Motor neuron (in vitro differentiated cells): ENCODE measurements at regions not wholly inside any gene's neighbourhood (a gene's known extent, or its start where the extent isn't known, plus 50 kb on each side); places are given as distances from the start of the nearest gene placed in this dataset.
"Not testable (repeated sequence)": the region's sequence is repeated elsewhere in the genome, so short reads cannot be mapped to it uniquely, and the experiment has no call there.

Source experiments
- ATAC-seq, 8 experiments: fragments of 200-7000 bp; cut with Tn5 transposase; replicated peaks in 6 of 8; 2 replicates each; pipeline ENCODE4 v1.8.0; 2021; ENCODE audit warnings: mild to moderate bottlenecking in 8 of 8, moderate library complexity in 8 of 8
- H3K27ac ChIP-seq, 2 donors: fragments of 250-450 bp; sonication (Bioruptor Pico); 2 replicates each; pipeline ENCODE4 v1.9.0; 2021; ENCODE audit warnings: antibody characterized with exemption in 2 of 2, mild to moderate bottlenecking in 2 of 2, moderate library complexity in 1 of 2
- H3K4me1 ChIP-seq, 2 donors: fragments of 250-450 bp; sonication (Bioruptor Pico); replicated peaks in 1 of 2; 2 replicates each; pipeline ENCODE4 v1.6.1; 2021; ENCODE audit warnings: antibody characterized with exemption in 2 of 2, mild to moderate bottlenecking in 2 of 2, moderate library complexity in 1 of 2
- H3K4me3 ChIP-seq, 5 donors: fragments of 250-450 bp; sonication (Bioruptor Pico); 2 replicates each; pipeline ENCODE4 v1.9.0; 2021; ENCODE audit warnings: antibody characterized with exemption in 5 of 5, mild to moderate bottlenecking in 5 of 5, moderate library complexity in 4 of 5
- WGBS, 10 experiments: fragments of 450-650 bp; shearing (Covaris generic); methylation state at CpG; one replicate each; pipeline ENCODE4 v1.0.0; 2022; 5-methylcytosine and 5-hydroxymethylcytosine counted together
- in situ Hi-C, 9 experiments: fragments of 400-800 bp; cut with MboI; loops; one replicate each; pipeline ENCODE4 v1.15.0; 2021; ENCODE audit warnings: low sequenced_read_pairs in 9 of 9, low pct_unique_long_range_greater_than_20kb in 2 of 9; ENCODE audit not compliant: unreplicated experiment in 9 of 9

DNA sequence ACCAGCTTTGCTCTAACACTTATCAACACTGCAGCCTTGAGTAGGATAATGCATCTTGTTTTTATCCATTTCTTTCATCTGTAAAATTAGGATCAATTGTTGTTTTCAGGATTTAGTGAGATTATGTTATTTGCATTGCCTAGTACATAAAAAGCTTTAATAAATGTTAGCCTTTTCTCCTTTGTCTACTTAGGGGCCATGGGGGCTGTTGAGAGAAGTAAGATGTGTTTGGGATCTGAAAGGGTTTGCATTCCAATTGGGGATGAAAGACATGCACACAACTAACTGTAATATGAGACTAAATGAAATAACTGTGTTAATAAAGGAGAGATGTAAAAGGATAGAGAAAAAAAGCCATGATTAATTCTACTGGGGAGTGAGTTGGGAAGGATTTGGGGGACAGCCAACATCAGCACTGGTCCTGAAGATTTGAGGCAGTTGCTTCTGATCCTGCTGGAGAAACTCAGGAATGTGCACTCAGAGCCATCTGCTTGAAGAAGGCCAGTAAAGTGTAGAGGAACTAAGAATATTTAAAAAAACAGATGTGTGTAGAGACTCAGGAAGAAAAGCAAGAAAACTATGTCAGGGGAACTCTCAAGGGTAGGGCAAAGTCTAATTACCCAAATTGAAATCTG is 236.3 kb downstream of the OLFM4 start:
- Histone ChIP-seq H3K27ac (no peak overlapping the region), H3K4me1 (no peaks in the 10 kb centered on the region)
- in situ Hi-C loops, result loop anchor here in 1 of 9 experiments (25.0 kb wide), 1 partner anchor 497 kb away; no protein-coding TSS in a partner anchor

DNA sequence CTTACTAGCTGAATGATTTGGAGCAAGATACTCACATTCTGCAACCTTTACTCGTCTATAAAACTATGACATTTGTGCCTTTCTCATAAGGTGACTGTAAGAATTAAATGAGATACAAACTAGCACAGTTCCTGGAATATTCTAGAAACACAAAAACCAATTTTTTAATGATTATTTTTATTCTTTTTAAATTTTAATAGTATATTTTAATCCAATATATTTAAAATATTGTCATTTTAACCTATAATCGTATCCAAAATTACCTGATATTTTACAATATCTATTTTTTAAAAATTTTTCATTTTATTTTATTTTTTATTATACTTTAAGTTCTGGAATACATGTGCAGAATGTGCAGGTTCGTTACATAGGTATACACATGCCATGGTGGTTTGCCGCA is 238.1 kb downstream of the OLFM4 start:
- Histone ChIP-seq H3K27ac (no peak overlapping the region), H3K4me1 (no peaks in the 10 kb centered on the region), H3K4me3 (no peak overlapping the region)
- WGBS, 10 experiments, result 8 to 100% (median 60%) methylated on average over 1 to 4 of the region's 4 CpGs
- ATAC-seq, result no peak
- in situ Hi-C loops, result loop anchor here in 1 of 9 experiments (25.0 kb wide), 1 partner anchor 496 kb away; no protein-coding TSS in a partner anchor

More for the DNA sequence above, 236.3 kb downstream of the OLFM4 start:
- no peak overlapping the region for H3K4me3 ChIP-seq
- no peak for ATAC-seq

DNA sequence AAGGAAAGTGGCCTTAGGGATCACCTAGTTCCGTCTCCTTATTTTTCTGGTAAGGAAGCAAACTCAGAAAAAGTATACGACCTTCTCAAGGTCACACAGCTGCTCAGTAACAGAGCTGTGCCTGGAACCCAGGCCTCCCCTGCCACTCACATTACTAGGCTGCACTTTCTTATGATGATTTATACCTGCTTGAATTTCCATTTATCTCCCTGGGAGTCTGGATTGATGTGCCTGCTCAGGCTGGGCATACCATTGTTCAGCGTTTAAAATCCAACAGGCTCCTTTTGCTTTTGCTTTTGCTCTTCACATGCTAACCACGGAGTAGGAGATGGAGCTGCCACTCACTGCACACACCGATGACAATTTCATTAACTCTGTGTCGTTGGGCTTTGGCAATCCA is 241.0 kb downstream of the OLFM4 start:
- ATAC-seq, result peak in 5 of 8 experiments; percentile 9 to 82 (median 35)
- no peak overlapping the region for H3K4me3 ChIP-seq
- in situ Hi-C loops, result loop anchor here in 1 of 9 experiments (25.0 kb wide), 1 partner anchor 493 kb away; no protein-coding TSS in a partner anchor
- H3K4me1 ChIP-seq, result no peaks in the 10 kb centered on the region
- 0 to 56% (median 21%) methylated on average over 4 to 6 of the region's 6 CpGs; no CpG with 5 or more reads in 4 of the 10 experiments for WGBS, 10 experiments
- H3K27ac ChIP-seq, result no peak overlapping the region

DNA sequence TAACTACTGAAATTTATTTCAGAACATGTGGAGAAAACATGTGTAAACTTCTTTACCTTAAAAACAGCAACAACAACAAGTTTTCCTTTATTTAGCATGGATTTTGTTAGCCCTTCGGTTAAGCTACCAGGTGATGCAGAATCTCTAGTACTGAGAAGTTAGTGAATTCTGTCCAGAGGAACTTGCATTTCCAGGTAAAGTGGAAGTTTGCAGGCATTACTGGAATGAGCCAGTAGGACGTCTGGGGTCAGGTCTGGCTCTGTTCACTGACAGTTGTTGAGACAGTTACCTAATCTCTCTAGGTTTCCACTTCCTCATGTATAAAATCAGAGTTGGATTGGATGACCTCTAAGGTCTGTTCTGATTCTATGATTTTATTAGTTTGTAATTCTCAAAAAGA is 244.3 kb downstream of the OLFM4 start:
- H3K4me3 ChIP-seq, result no peak overlapping the region
- H3K27ac ChIP-seq, result no peak overlapping the region
- no peak for ATAC-seq
- WGBS, 10 experiments, result 0 to 94% (median 82%) methylated on average over 1 to 2 of the region's 2 CpGs; no CpG with 5 or more reads in 4 of the 10 experiments
- in situ Hi-C loops, result loop anchor here in 1 of 9 experiments (25.0 kb wide), 1 partner anchor 489 kb away; no protein-coding TSS in a partner anchor
- H3K4me1 ChIP-seq, result no peaks in the 10 kb centered on the region

DNA sequence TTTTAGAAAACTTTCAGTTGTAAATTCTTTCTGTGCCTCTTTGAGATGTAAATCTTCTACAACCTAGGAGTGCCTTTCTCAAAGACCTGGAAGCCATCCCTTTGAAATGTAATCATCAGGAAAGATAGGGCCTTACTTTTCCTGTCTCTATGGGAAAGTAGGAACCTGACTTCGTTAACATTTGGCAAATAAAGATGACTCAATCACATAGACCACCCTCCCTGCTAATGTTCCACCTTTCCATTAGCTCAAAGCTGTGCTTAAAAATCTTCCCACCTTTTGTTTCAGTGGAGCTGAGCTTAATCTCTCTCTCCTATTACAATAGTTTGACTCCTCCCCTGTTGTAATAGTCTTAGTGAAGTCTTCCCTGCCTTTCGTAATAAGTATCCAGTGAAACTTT is 247.7 kb downstream of the OLFM4 start:
- Histone ChIP-seq H3K4me3 (no peak overlapping the region), H3K4me1 (no peaks in the 10 kb centered on the region), H3K27ac (no peak overlapping the region)
- 8 to 67% (median 20%) methylated on average over 1 to 2 of the region's 2 CpGs; no CpG with 5 or more reads in 1 of the 10 experiments for WGBS, 10 experiments
- ATAC-seq, result no peak
- in situ Hi-C loops, result no loop called here

DNA sequence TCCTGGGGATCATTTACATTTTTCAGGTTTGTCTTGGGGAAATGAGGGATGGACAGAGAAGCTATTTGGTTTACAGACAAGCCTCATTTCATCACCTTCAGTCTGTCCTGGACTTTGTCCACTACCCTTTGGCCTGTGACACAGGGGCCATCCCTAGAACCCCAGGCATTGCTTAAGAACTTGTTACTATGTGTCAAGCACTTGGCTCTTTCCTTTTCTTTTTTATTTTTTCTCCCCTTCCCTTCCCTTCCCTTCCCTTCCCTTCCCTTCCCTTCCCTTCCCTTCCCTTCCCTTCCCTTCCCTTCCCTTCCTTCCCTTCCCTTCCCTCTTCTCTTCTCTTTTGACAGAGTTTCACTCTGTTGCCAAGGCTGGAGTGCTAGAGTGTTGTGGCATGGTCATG is 253.1 kb downstream of the OLFM4 start:
- ATAC-seq, result no peak
- no peak overlapping the region for H3K27ac ChIP-seq
- no peaks in the 10 kb centered on the region for H3K4me1 ChIP-seq
- in situ Hi-C loops, result no loop called here
- no peak overlapping the region for H3K4me3 ChIP-seq

DNA sequence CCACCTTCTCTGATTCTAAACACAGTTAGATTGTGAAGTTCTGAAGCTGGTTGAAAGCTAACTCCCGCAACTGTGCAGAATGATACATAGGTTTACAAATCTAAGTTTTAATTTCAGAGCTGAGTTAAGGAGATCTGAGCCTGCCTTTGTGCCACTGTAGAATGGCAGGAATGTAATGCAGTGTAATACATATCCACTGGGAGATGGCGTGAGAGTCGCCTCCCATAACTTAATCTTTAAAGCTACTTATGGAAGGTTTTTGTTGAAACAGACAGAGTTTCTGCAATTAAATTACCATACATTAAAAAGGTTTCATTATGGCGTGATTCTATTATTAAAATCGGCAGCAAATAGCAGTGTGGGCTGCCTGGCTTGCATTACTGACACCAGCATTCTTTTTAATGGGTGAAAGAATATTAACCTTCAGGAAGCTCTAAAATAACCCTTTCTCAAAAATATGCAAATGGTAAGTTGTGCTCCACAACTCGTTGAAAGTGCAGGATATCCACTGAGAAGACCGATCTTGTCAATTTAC is 257.4 kb downstream of the OLFM4 start:
- ATAC-seq, result no peak
- in situ Hi-C loops, result no loop called here
- H3K4me3 ChIP-seq, result no peak overlapping the region
- no peaks in the 10 kb centered on the region for H3K4me1 ChIP-seq
- WGBS, 10 experiments, result 24 to 100% (median 84%) methylated on average over 2 to 6 of the region's 7 CpGs
- H3K27ac ChIP-seq, result no peak overlapping the region

DNA sequence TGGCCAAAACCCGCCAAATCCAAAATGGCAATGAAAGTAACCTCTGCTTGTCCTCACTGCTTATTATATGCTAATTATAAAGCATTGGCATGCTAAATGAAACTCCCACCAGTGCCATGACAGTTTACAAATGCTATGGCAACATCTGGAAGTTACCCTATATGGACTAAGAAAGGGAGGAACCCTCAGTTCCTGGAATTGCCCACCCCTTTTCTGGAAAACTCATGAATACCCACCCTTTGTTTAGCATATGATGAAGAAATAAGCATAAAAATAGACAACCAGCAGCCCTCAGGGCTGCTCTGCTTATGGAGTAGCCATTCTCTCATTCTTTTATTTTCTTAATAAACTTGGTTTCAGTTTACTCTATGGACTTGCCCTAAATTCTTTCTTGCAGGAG is 269.8 kb downstream of the OLFM4 start:
- no peaks in the 10 kb centered on the region for H3K4me1 ChIP-seq
- 0 to 100% (median 63%) methylated on average over 1 of the region's 1 CpG; no CpG with 5 or more reads in 5 of the 10 experiments for WGBS, 10 experiments
- no peak overlapping the region for H3K27ac ChIP-seq
- no peak overlapping the region for H3K4me3 ChIP-seq
- in situ Hi-C loops, result no loop called here
- ATAC-seq, result peak in 3 of 8 experiments; percentile 90 to 99 (median 98)

DNA sequence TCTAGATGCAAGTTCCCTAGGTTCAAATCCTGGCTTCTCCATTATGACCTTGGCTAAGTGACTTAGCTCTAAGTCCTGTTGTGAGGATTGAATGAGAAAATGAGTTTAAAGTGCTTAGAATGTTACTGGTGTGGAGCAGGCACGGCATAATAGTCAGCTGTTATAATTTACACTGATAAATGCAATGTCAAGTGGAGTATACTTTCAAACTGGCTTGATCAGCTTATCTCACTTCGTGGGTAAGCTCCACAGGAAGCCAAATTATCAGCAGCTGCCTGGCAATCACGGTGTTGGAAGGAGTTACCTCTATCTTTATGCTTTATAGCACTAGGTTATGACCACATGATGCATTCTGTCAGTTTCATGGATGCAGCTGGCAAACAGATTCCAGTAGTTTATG is 272.8 kb downstream of the OLFM4 start:
- 0 to 72% (median 24%) methylated on average over 2 to 3 of the region's 3 CpGs; no CpG with 5 or more reads in 2 of the 10 experiments for WGBS, 10 experiments
- ATAC-seq, result peak in 1 of 8 experiments; percentile 12
- in situ Hi-C loops, result no loop called here
- Histone ChIP-seq H3K4me3 (no peak overlapping the region), H3K27ac (no peak overlapping the region), H3K4me1 (no peaks in the 10 kb centered on the region)

DNA sequence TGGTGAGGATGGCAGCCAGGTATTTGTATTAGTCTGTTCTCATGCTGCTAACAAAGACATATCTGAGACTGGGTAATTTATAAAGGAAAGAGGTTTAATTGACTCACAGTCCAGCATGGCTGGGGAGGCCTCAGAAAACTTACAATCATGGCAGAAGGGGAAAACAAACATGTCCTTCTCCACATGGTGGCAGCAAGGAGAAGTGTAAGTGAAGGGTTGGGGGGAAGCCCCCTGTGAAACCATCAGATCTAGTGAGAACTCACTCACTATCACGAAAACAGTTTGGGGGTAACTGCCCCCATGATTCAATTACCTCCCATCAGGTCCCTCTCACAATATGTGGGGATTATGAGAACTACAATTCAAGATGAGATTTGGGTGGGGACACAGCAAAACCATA is 276.8 kb downstream of the OLFM4 start:
- H3K27ac ChIP-seq, in situ Hi-C loops, ATAC-seq, H3K4me3 ChIP-seq, H3K4me1 ChIP-seq: not testable (repeated sequence)
- whole genome bisulfite sequencing, 10 experiments, result 0 to 100% (median 83%) methylated on average over 1 of the region's 1 CpG; no CpG with 5 or more reads in 5 of the 10 experiments

DNA sequence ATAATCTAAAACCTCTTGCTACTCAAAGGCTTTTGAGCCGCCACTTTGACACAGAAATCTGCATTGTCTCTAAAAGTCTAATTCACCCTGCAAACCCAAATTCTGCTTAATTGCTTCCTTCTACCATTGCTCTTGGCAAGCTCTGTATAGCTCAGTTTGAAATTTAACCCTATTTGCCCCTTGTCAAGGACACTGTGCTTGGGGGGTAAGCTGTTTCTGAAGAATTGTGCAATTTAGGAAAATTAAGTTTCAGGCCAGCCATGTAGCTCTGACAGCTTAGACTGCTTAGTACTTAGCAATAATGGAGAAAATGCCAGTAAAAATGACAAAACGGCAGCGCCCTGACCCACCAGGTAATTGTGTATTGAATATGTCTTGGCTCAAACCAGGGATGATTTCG is 282.2 kb downstream of the OLFM4 start:
- in situ Hi-C loops, result no loop called here
- 5 to 98% (median 83%) methylated on average over 1 to 4 of the region's 4 CpGs for WGBS, 10 experiments
- ATAC-seq, result no peak

DNA sequence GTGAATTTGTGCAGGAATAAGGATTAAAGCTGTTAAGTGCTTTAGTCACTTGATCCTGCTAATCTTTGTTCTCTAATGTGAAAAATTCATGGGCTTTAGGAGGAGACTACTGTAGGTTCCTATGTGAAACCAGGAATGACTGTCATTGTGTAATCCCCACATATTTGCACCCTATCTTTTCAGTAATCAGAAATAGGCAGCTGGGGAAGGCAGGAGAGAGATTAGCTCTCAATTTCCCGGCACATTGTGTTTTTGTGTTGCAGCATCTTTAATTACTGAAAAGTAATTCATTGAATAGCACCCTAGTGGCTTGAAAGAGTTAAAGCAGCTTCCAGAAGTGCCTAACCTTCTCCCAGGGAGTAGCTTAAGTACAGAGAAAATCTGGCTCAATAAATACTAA is 282.9 kb downstream of the OLFM4 start:
- peaks cover 0 to 13% of the 10 kb centered on the region in 2 donors for H3K4me1 ChIP-seq
- no peak overlapping the region for H3K27ac ChIP-seq
- ATAC-seq, result no peak
- whole genome bisulfite sequencing, 10 experiments, result 0 to 78% (median 67%) methylated on average over 1 of the region's 1 CpG; no CpG with 5 or more reads in 5 of the 10 experiments
- in situ Hi-C loops, result no loop called here
- no peak overlapping the region for H3K4me3 ChIP-seq

More for the DNA sequence above, 282.2 kb downstream of the OLFM4 start:
- no peak overlapping the region for H3K4me3 ChIP-seq
- no peak overlapping the region for H3K27ac ChIP-seq
- H3K4me1 ChIP-seq, result peaks cover 0 to 13% of the 10 kb centered on the region in 2 donors

DNA sequence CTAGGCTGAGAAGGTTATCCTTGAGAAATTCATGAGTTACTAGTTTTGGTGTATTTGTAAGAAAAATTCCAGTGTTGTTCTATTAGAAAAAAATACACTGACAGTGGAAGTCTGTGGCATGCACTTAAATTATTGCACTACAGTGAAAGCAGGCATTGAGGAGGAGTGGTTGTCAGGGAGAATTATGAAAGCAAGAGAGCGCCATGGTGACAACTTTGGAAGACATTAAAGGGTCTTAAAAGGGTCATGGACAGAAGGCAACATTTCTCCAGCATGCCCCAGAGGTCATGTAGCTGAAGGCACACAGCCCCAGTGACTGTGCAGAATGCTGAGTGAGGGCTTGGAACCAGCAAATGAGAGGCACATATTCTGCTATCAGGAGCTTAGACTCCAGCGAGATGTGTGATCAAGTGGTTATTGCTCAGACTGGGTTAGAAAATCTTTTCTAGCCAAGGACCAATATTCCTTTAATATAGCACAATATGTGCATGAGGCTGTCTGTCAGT is 292.7 kb downstream of the OLFM4 start:
- peak in 5 of 8 experiments; percentile 83 to 92 (median 91) for ATAC-seq
- peak overlapping the region in 1 of 2 donors; percentile 43 for H3K27ac ChIP-seq
- WGBS, 10 experiments, result 0 to 86% (median 0%) methylated on average over 1 to 2 of the region's 2 CpGs; no CpG with 5 or more reads in 3 of the 10 experiments
- H3K4me3 ChIP-seq, result no peak overlapping the region
- in situ Hi-C loops, result no loop called here
- H3K4me1 ChIP-seq, result peaks cover 38 to 48% of the 10 kb centered on the region in 2 donors
